Subcutaneous abdominal adipose tissue (tissue), 5 donors: ENCODE measurements at regions not wholly inside any gene's neighbourhood (a gene's known extent, or its start where the extent isn't known, plus 50 kb on each side); places are given as distances from the start of the nearest gene placed in this dataset.

ENCODE experiments used
- H3K27ac ChIP-seq: one replicate; pipeline ENCODE4 v1.7.0; 2013; ENCODE audit warnings: low read depth, mild to moderate bottlenecking, inconsistent platforms, low read length, moderate library complexity
- H3K27me3 ChIP-seq, 5 donors: one replicate each; pipeline ENCODE4 v1.7.0; 2013; ENCODE audit warnings: low read length in 5 of 5, inconsistent platforms in 1 of 5; ENCODE audit not compliant: control insufficient read depth in 5 of 5, insufficient read depth in 4 of 5
- H3K36me3 ChIP-seq, 5 donors: one replicate each; pipeline ENCODE4 v1.7.0; 2013; ENCODE audit warnings: low read length in 5 of 5; ENCODE audit not compliant: control insufficient read depth in 5 of 5, insufficient read depth in 5 of 5
- H3K4me1 ChIP-seq, 5 donors: one replicate each; pipeline ENCODE4 v1.7.0; 2013; ENCODE audit warnings: low read length in 5 of 5, mild to moderate bottlenecking in 3 of 5, moderate library complexity in 1 of 5; ENCODE audit not compliant: control insufficient read depth in 5 of 5, insufficient read depth in 5 of 5
- H3K4me3 ChIP-seq, 5 donors: one replicate each; pipeline ENCODE4 v1.7.0; 2013; ENCODE audit warnings: low read length in 5 of 5, low read depth in 1 of 5
- H3K9ac ChIP-seq, 5 donors: one replicate each; pipeline ENCODE4 v1.7.0; 2013; ENCODE audit warnings: low read length in 5 of 5, mild to moderate bottlenecking in 4 of 5, moderate library complexity in 3 of 5
- H3K9me3 ChIP-seq, 5 donors: one replicate each; pipeline ENCODE4 v1.7.0; 2013; ENCODE audit warnings: low read length in 5 of 5; ENCODE audit not compliant: control insufficient read depth in 5 of 5
- donor health status: healthy.
- donor health status: healthy.
- donor health status: healthy.
- donor health status: healthy.
- donor health status: healthy.

- H3K9ac ChIP-seq: no peak overlapping the region
- no peaks in the 10 kb centered on the region for H3K36me3 ChIP-seq
- no peak overlapping the region for H3K4me3 ChIP-seq
- no peaks in the 10 kb centered on the region for H3K27me3 ChIP-seq
- H3K4me1 ChIP-seq: no peaks in the 10 kb centered on the region
- H3K9me3 ChIP-seq: no peaks in the 10 kb centered on the region
- H3K27ac ChIP-seq: no peak overlapping the region
These were observed 88.7 kb downstream of the SLITRK6 start for GRCh38 chr13:85710545-85710944.

- Histone ChIP-seq H3K27me3 (no peaks in the 10 kb centered on the region), H3K36me3 (no peaks in the 10 kb centered on the region), H3K9ac (no peak overlapping the region), H3K9me3 (no peaks in the 10 kb centered on the region), H3K4me3 (no peak overlapping the region), H3K27ac (no peak overlapping the region), H3K4me1 (no peaks in the 10 kb centered on the region)
These were observed 89.5 kb downstream of the SLITRK6 start for GRCh38 chr13:85709721-85710120.

GRCh38 chr13:85709072-85709471 lies 90.1 kb downstream of the SLITRK6 start:
- H3K4me3 ChIP-seq: no peak overlapping the region
- no peaks in the 10 kb centered on the region for H3K27me3 ChIP-seq
- no peaks in the 10 kb centered on the region for H3K36me3 ChIP-seq
- H3K9me3 ChIP-seq: no peaks in the 10 kb centered on the region
- no peak overlapping the region for H3K27ac ChIP-seq
- H3K9ac ChIP-seq: no peak overlapping the region
- H3K4me1 ChIP-seq: no peaks in the 10 kb centered on the region

GRCh38 chr13:85700906-85701305 lies 98.3 kb downstream of the SLITRK6 start:
- no peaks in the 10 kb centered on the region for H3K36me3 ChIP-seq
- no peak overlapping the region for H3K27ac ChIP-seq
- peaks cover 0 to 6% (median 3%) of the 10 kb centered on the region in 5 donors for H3K9me3 ChIP-seq
- no peak overlapping the region for H3K9ac ChIP-seq
- H3K4me3 ChIP-seq: no peak overlapping the region
- no peaks in the 10 kb centered on the region for H3K4me1 ChIP-seq
- no peaks in the 10 kb centered on the region for H3K27me3 ChIP-seq

GRCh38 chr13:85698256-85698655 lies 101.0 kb downstream of the SLITRK6 start:
- H3K27ac ChIP-seq: no peak overlapping the region
- no peaks in the 10 kb centered on the region for H3K36me3 ChIP-seq
- H3K9ac ChIP-seq: no peak overlapping the region
- H3K4me1 ChIP-seq: no peaks in the 10 kb centered on the region
- no peak overlapping the region for H3K4me3 ChIP-seq
- H3K9me3 ChIP-seq: peaks cover 0 to 6% (median 3%) of the 10 kb centered on the region in 5 donors
- H3K27me3 ChIP-seq: no peaks in the 10 kb centered on the region

GRCh38 chr13:85694992-85695391 lies 104.2 kb downstream of the SLITRK6 start:
- Histone ChIP-seq H3K36me3 (no peaks in the 10 kb centered on the region), H3K27me3 (no peaks in the 10 kb centered on the region), H3K27ac (no peak overlapping the region), H3K4me1 (no peaks in the 10 kb centered on the region), H3K9ac (no peak overlapping the region), H3K9me3 (peaks cover 0 to 6% (median 3%) of the 10 kb centered on the region in 5 donors), H3K4me3 (no peak overlapping the region)

GRCh38 chr13:85693889-85694511 lies 105.2 kb downstream of the SLITRK6 start:
- Histone ChIP-seq H3K27me3 (no peaks in the 10 kb centered on the region), H3K9ac (no peak overlapping the region), H3K4me3 (no peak overlapping the region), H3K4me1 (no peaks in the 10 kb centered on the region), H3K36me3 (no peaks in the 10 kb centered on the region), H3K9me3 (peaks cover 0 to 3% (median 0%) of the 10 kb centered on the region in 5 donors), H3K27ac (no peak overlapping the region)

GRCh38 chr13:85690368-85690767 lies 108.9 kb downstream of the SLITRK6 start:
- no peaks in the 10 kb centered on the region for H3K27me3 ChIP-seq
- no peak overlapping the region for H3K4me3 ChIP-seq
- no peak overlapping the region for H3K27ac ChIP-seq
- no peaks in the 10 kb centered on the region for H3K9me3 ChIP-seq
- H3K9ac ChIP-seq: no peak overlapping the region
- no peaks in the 10 kb centered on the region for H3K4me1 ChIP-seq
- no peaks in the 10 kb centered on the region for H3K36me3 ChIP-seq

- Histone ChIP-seq H3K9ac (no peak overlapping the region), H3K4me3 (no peak overlapping the region), H3K27ac (no peak overlapping the region), H3K27me3 (no peaks in the 10 kb centered on the region), H3K9me3 (no peaks in the 10 kb centered on the region), H3K36me3 (no peaks in the 10 kb centered on the region), H3K4me1 (no peaks in the 10 kb centered on the region)
These were observed 113.8 kb downstream of the SLITRK6 start for GRCh38 chr13:85685436-85685835.

- Histone ChIP-seq H3K4me1 (no peaks in the 10 kb centered on the region), H3K9ac (no peak overlapping the region), H3K27me3 (no peaks in the 10 kb centered on the region), H3K4me3 (no peak overlapping the region), H3K9me3 (peaks cover 3 to 19% (median 18%) of the 10 kb centered on the region in 5 donors), H3K36me3 (no peaks in the 10 kb centered on the region), H3K27ac (no peak overlapping the region)
These were observed 123.9 kb downstream of the SLITRK6 start for GRCh38 chr13:85675151-85675907.
